K562 (cell line): ENCODE measurements at regions not wholly inside any gene's neighbourhood (a gene's known extent, or its start where the extent isn't known, plus 50 kb on each side); places are given as distances from the start of the nearest gene placed in this dataset.

Source experiments
- ATAC-seq: fragments of 200-7000 bp; cut with Tn5 transposase; 3 replicates; pipeline ENCODE4 v1.9.1; 2020; ENCODE audit warnings: moderate library complexity
- BruUV-seq: library from RNA; stranded (reverse); fragments of 400-500 nt; replicated peaks from 2 replicates; lab custom pipeline; 2021; lab: Mats Ljungman, UMichigan
- CTCF ChIA-PET: fragments of 300-600 bp; formaldehyde crosslinking; extraction: SDS; loops from one replicate; lab custom pipeline; 2021; ENCODE audit warnings: low intra/inter-chr PET ratio; lab: Yijun Ruan, JAX
- POLR2A ChIA-PET: fragments of 300-600, 350-650 bp; sonication (Branson Sonifier 250); formaldehyde crosslinking; extraction: SDS; loops from one replicate; lab custom pipeline; 2021; ENCODE audit warnings: antibody characterized with exemption, inconsistent platforms; lab: Yijun Ruan, JAX
- DNase-seq, 4 experiments: peaks; one replicate each; pipeline versions ENCODE4 v3.0.0 to v3.0.0-alpha.2; 2011 to 2018; ENCODE audit warnings: low spot score in 3 of 4, mixed read lengths in 3 of 4; ENCODE audit errors: extremely low read depth in 1 of 4
- FAIRE-seq: peaks from 2 replicates; lab custom pipeline; 2011; peaks lifted over from hg19 to GRCh38; lab: Jason Lieb, UNC
- H2AFZ ChIP-seq: 2 replicates; pipeline ENCODE4 v1.6.0; 2011; ENCODE audit warnings: low read depth, low read length, control low read depth, inconsistent platforms
- H3K27ac ChIP-seq: fragments of 200-600 bp; 3 replicates; pipeline ENCODE4 v1.8.0; 2011; ENCODE audit warnings: low read depth, mild to moderate bottlenecking, control low read depth, inconsistent platforms, low read length, moderate library complexity, mixed read lengths; ENCODE audit errors: extremely low read depth
- H3K27me3 ChIP-seq, 2 experiments: fragments of 300-600 bp in 1 of 2; 2 replicates in 1 of 2; 3 replicates in 1 of 2; pipeline versions ENCODE4 v1.6.0 to v1.8.0; 2011; ENCODE audit warnings: inconsistent platforms in 2 of 2, low read length in 2 of 2, mild to moderate bottlenecking in 1 of 2, mixed read lengths in 1 of 2, moderate library complexity in 1 of 2; ENCODE audit not compliant: control insufficient read depth in 2 of 2, insufficient read depth in 2 of 2
- H3K36me3 ChIP-seq: fragments of 300-600 bp; 3 replicates; pipeline ENCODE4 v1.8.0; 2011; ENCODE audit warnings: mild to moderate bottlenecking, low read length, inconsistent platforms; ENCODE audit not compliant: control insufficient read depth, insufficient read depth
- H3K4me1 ChIP-seq, 2 experiments: fragments of 200-600 bp in 1 of 2; replicated peaks in 1 of 2; 2 replicates in 1 of 2; 3 replicates in 1 of 2; pipeline versions ENCODE4 v1.5.1 to v1.8.0; 2011; ENCODE audit warnings: inconsistent platforms in 2 of 2, low read length in 2 of 2, mild to moderate bottlenecking in 1 of 2, mixed read lengths in 1 of 2, moderate library complexity in 1 of 2; ENCODE audit not compliant: control insufficient read depth in 2 of 2, insufficient read depth in 2 of 2
- H3K4me2 ChIP-seq: 2 replicates; pipeline ENCODE4 v1.6.1; 2011; ENCODE audit warnings: low read length, control low read depth, inconsistent platforms, mixed read lengths; ENCODE audit not compliant: insufficient read depth
- H3K4me3 ChIP-seq: fragments of 200-600 bp; sonication (generic), shearing (Covaris generic); 2 replicates; pipeline ENCODE4 v1.5.1; 2016; ENCODE audit warnings: control low read depth, inconsistent platforms
- H3K79me2 ChIP-seq: fragments of 200-600 bp; 3 replicates; pipeline ENCODE4 v1.8.0; 2011; ENCODE audit warnings: low read length, inconsistent platforms; ENCODE audit not compliant: control insufficient read depth, insufficient read depth
- H3K9ac ChIP-seq, 2 experiments: 2 replicates each; pipeline versions ENCODE4 v1.6.0 to v1.6.1; 2011; ENCODE audit warnings: low read depth in 2 of 2, low read length in 2 of 2, control low read depth in 1 of 2, inconsistent platforms in 1 of 2, mild to moderate bottlenecking in 1 of 2, mixed read lengths in 1 of 2; ENCODE audit not compliant: insufficient read depth in 1 of 2
- H3K9me1 ChIP-seq: one replicate; pipeline ENCODE4 v1.6.0; 2011; ENCODE audit warnings: inconsistent platforms, mild to moderate bottlenecking, low read length, moderate library complexity; ENCODE audit not compliant: control insufficient read depth, insufficient read depth
- H3K9me3 ChIP-seq: replicated peaks from 2 replicates; pipeline ENCODE4 v1.5.1; 2011; ENCODE audit warnings: low read depth, low read length, inconsistent platforms; ENCODE audit not compliant: control insufficient read depth, insufficient read depth
- H4K20me1 ChIP-seq: replicated peaks from 2 replicates; pipeline ENCODE4 v1.6.1; 2011; ENCODE audit warnings: low read length, inconsistent platforms, mixed read lengths; ENCODE audit not compliant: control insufficient read depth, insufficient read depth
- C11orf30 ChIP-seq: fragments of 450-650 bp; IDR thresholded peaks from 2 replicates; pipeline ENCODE4 v1.6.1; 2016; ENCODE audit warnings: low read depth, mild to moderate bottlenecking
- ERF ChIP-seq: fragments of 450-650 bp; formaldehyde crosslinking; IDR thresholded peaks from 2 replicates; pipeline ENCODE4 v1.4.0; 2020; ENCODE audit warnings: mild to moderate bottlenecking, mixed read lengths
- FOXA3 ChIP-seq, 2 experiments: fragments of 450-650 bp in 1 of 2; sonication (generic) in 1 of 2; formaldehyde crosslinking; IDR thresholded peaks in 1 of 2; conservative IDR thresholded peaks in 1 of 2; 2 replicates each; pipeline versions ENCODE4 v1.4.0 to v1.8.0; 2020 to 2022; ENCODE audit warnings: mild to moderate bottlenecking in 2 of 2, missing genetic modification reagents in 1 of 2
- FOXM1 ChIP-seq, 2 experiments: fragments of 450-650 bp in 1 of 2; sonication (generic) in 1 of 2; formaldehyde crosslinking in 1 of 2; IDR thresholded peaks; 2 replicates each; pipeline versions ENCODE4 v1.6.1 to v1.9.0; 2017 to 2022; ENCODE audit warnings: low read depth in 2 of 2, mild to moderate bottlenecking in 2 of 2, missing genetic modification reagents in 1 of 2, moderate library complexity in 1 of 2
- HEY1 ChIP-seq: fragments of 250-450 bp; sonication (Bioruptor Pico); IDR thresholded peaks from 2 replicates; pipeline ENCODE4 v1.5.0; 2020; ENCODE audit warnings: mild to moderate bottlenecking, moderate library complexity, borderline replicate concordance
- KAT2B ChIP-seq: IDR thresholded peaks from one replicate; pipeline ENCODE4 v1.6.1; 2012; ENCODE audit warnings: low read depth, mild to moderate bottlenecking, control low read depth, inconsistent platforms, low read length, moderate library complexity
- MAFG ChIP-seq: fragments of 450-650 bp; conservative IDR thresholded peaks from 2 replicates; pipeline ENCODE4 v1.6.1; 2016; ENCODE audit warnings: missing genetic modification characterization, missing compliant biosample characterization
- NFIX ChIP-seq: fragments of 250-450 bp; sonication (Bioruptor Pico); IDR thresholded peaks from 2 replicates; pipeline ENCODE4 v1.4.0; 2020; ENCODE audit warnings: low read depth, mild to moderate bottlenecking, moderate library complexity
- PCBP1 ChIP-seq: fragments of 200-400 bp; formaldehyde crosslinking; IDR thresholded peaks from 2 replicates; pipeline ENCODE4 v1.6.1; 2018; ENCODE audit warnings: mild to moderate bottlenecking, low read depth, low read length; ENCODE audit not compliant: poor library complexity, severe bottlenecking
- SAP30 ChIP-seq: fragments of 200-600 bp; sonication (generic); IDR thresholded peaks from 2 replicates; pipeline ENCODE4 v1.6.1; 2012; ENCODE audit warnings: borderline replicate concordance, low read depth, mild to moderate bottlenecking, moderate library complexity, low read length, control low read depth, inconsistent platforms; ENCODE audit not compliant: insufficient read depth, poor library complexity, severe bottlenecking
- SREBF1 ChIP-seq: fragments of 150-350 bp; IDR thresholded peaks from 2 replicates; pipeline ENCODE4 v1.6.1; 2014; ENCODE audit warnings: antibody characterized with exemption, low read depth, low read length, borderline replicate concordance
- ZFPM2 ChIP-seq: fragments of 250-450 bp; sonication (Bioruptor Pico); IDR thresholded peaks from 2 replicates; pipeline ENCODE4 v1.5.1; 2022; ENCODE audit warnings: mild to moderate bottlenecking
- ZKSCAN3 ChIP-seq: fragments of 250-450 bp; sonication (Bioruptor Pico); IDR thresholded peaks from 2 replicates; pipeline ENCODE4 v1.4.0; 2020
- ZNF699 ChIP-seq: fragments of 250-450 bp; sonication (Bioruptor Pico); IDR thresholded peaks from 2 replicates; pipeline ENCODE4 v1.8.0; 2021; ENCODE audit warnings: mild to moderate bottlenecking, moderate library complexity; ENCODE audit not compliant: insufficient replicate concordance
- ZNF778 ChIP-seq: fragments of 450-650 bp; formaldehyde crosslinking; IDR thresholded peaks from 2 replicates; pipeline ENCODE4 v1.4.0; 2020; ENCODE audit warnings: mild to moderate bottlenecking, moderate library complexity
- ZNF79 ChIP-seq: fragments of 250-450 bp; sonication (Bioruptor Pico); IDR thresholded peaks from 2 replicates; pipeline ENCODE4 v1.4.0; 2020; ENCODE audit warnings: low read depth, mild to moderate bottlenecking, moderate library complexity
- in situ Hi-C: fragments of 300-500 bp; cut with MboI; formaldehyde crosslinking; loops from 4 replicates; pipeline ENCODE4 v1.15.0; 2018; ENCODE audit warnings: inconsistent platforms, mixed read lengths
- intact Hi-C: fragments of 100-400 bp; cut with micrococcal nuclease; formaldehyde crosslinking; loops from 2 replicates; pipeline ENCODE4 v1.14.2; 2022
- TF ChIP-seq, protein P1 (sequence below): IDR thresholded peaks from 2 replicates; pipeline ENCODE4 v1.6.1; 2011; ENCODE audit not compliant: insufficient read length; ENCODE audit errors: extremely low read depth
- TF ChIP-seq, protein P2 (sequence below): fragments of 250-450 bp; sonication (Bioruptor Pico); IDR thresholded peaks from 2 replicates; pipeline ENCODE4 v1.5.0; 2020; ENCODE audit warnings: mild to moderate bottlenecking
- TF ChIP-seq, protein P3 (sequence below): sonication (generic); formaldehyde crosslinking; IDR thresholded peaks from 2 replicates; pipeline ENCODE4 v1.8.1; 2022; ENCODE audit warnings: missing genetic modification reagents

DNA sequence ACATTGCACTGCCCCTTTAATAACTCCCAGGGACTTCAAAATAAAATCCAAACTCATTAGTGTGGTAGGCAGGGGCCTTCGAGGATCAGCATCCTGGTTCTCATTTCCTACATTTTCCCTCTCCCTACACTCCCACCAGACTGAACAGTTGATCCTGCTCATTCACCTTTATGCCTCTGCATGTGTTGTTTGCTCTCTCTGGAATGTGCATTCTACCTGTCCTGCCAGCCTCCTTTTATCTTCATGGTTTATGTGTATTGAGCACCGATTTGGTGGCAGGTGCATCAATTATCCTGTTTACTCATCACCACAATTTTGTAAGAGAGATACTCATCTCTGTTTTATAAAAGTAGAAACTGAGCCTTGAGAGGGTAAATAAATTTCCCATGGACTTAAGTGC, 125.0 kb downstream of the ADSS2 start (continued):
- TF ChIP-seq, protein P1, sequence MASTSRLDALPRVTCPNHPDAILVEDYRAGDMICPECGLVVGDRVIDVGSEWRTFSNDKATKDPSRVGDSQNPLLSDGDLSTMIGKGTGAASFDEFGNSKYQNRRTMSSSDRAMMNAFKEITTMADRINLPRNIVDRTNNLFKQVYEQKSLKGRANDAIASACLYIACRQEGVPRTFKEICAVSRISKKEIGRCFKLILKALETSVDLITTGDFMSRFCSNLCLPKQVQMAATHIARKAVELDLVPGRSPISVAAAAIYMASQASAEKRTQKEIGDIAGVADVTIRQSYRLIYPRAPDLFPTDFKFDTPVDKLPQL, result no peak
- TF ChIP-seq, protein P2, sequence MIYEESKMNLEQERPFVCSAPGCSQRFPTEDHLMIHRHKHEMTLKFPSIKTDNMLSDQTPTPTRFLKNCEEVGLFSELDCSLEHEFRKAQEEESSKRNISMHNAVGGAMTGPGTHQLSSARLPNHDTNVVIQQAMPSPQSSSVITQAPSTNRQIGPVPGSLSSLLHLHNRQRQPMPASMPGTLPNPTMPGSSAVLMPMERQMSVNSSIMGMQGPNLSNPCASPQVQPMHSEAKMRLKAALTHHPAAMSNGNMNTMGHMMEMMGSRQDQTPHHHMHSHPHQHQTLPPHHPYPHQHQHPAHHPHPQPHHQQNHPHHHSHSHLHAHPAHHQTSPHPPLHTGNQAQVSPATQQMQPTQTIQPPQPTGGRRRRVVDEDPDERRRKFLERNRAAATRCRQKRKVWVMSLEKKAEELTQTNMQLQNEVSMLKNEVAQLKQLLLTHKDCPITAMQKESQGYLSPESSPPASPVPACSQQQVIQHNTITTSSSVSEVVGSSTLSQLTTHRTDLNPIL (CRISPR knock-in tag), result no peak
- TF ChIP-seq HEY1, result no peak
- TF ChIP-seq, protein P3, sequence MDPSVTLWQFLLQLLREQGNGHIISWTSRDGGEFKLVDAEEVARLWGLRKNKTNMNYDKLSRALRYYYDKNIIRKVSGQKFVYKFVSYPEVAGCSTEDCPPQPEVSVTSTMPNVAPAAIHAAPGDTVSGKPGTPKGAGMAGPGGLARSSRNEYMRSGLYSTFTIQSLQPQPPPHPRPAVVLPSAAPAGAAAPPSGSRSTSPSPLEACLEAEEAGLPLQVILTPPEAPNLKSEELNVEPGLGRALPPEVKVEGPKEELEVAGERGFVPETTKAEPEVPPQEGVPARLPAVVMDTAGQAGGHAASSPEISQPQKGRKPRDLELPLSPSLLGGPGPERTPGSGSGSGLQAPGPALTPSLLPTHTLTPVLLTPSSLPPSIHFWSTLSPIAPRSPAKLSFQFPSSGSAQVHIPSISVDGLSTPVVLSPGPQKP (CRISPR knock-in tag), result no peak
- TF ChIP-seq ZNF699, result no peak
- TF ChIP-seq ZFPM2 (CRISPR knock-in tag), result no peak
- TF ChIP-seq FOXM1 (IDR thresholded peaks at IDR 0.05; ENCODE audit: low read depth), result no peak
- no peak for TF ChIP-seq FOXM1 (CRISPR knock-in tag; IDR thresholded peaks at IDR 0.05; ENCODE audit: low read depth)

- no peaks in the 10 kb centered on the region for H3K36me3 ChIP-seq
- intact Hi-C loops (no loop called here), in situ Hi-C loops (no loop called here)
- H3K79me2 ChIP-seq, result no peaks in the 10 kb centered on the region
- no peaks in the 10 kb centered on the region for H3K9me1 ChIP-seq
- FAIRE-seq (no peak), ATAC-seq (no peak), DNase-seq (no peak)
- no peaks in the 10 kb centered on the region for H3K27me3 ChIP-seq
- ChIA-PET CTCF (no interaction called here), POLR2A (interaction anchor here (1.0 kb wide), 1 partner anchor 24 kb away, joined by 3 read pairs; no protein-coding TSS in a partner anchor)
- H2AFZ ChIP-seq, result no peak overlapping the region
- H3K4me2 ChIP-seq, result no peak overlapping the region
- no peak overlapping the region for H3K27ac ChIP-seq
- peaks cover 3 to 38% of the 10 kb centered on the region in 2 experiments; a peak in 4 of 5 replicates for H3K4me1 ChIP-seq
- no peaks in the 10 kb centered on the region for H4K20me1 ChIP-seq
- no peak for TF ChIP-seq ZNF778 (CRISPR knock-in tag)
- TF ChIP-seq KAT2B, result no peak
- TF ChIP-seq FOXA3 (CRISPR knock-in tag; conservative IDR thresholded peaks at IDR 0.05 in 1 of 2, IDR thresholded peaks at IDR 0.05 in 1 of 2), result peak in 1 of 2 experiments; percentile 87; a peak in 2 of 4 replicates
- TF ChIP-seq ZNF79, result no peak
- 0 out of 2 replicates have a peak, but pooled peaks have one; percentile 6 for TF ChIP-seq MAFG (tag)
- no peak for TF ChIP-seq PCBP1
- TF ChIP-seq ERF, result no peak
- no peak for TF ChIP-seq SREBF1
- TF ChIP-seq ZKSCAN3 (CRISPR knock-in tag), result no peak
- no peak for TF ChIP-seq NFIX (CRISPR knock-in tag)
- 0 out of 2 replicates have a peak, but pooled peaks have one; percentile 11 for TF ChIP-seq C11orf30
- TF ChIP-seq SAP30, result no peak
- no TSS peak for BruUV-seq
- H3K9ac ChIP-seq, result no peak overlapping the region
- no peaks in the 10 kb centered on the region for H3K9me3 ChIP-seq
- H3K4me3 ChIP-seq, result no peak overlapping the region
These were observed 124.2 kb downstream of the ADSS2 start for GRCh38 chr1:244327533-244327932.
